ENCODE measurements at regions not wholly inside any gene's neighbourhood (a gene's known extent, or its start where the extent isn't known, plus 50 kb on each side); places are given as distances from the start of the nearest gene placed in this dataset.

GRCh38 chr14:34204774-34205173 is 253.9 kb upstream of the EGLN3 start:
- no peak for DNase-seq

GRCh38 chr14:34203251-34203722 is 252.4 kb upstream of the EGLN3 start:
- DNase-seq = no peak

DNA sequence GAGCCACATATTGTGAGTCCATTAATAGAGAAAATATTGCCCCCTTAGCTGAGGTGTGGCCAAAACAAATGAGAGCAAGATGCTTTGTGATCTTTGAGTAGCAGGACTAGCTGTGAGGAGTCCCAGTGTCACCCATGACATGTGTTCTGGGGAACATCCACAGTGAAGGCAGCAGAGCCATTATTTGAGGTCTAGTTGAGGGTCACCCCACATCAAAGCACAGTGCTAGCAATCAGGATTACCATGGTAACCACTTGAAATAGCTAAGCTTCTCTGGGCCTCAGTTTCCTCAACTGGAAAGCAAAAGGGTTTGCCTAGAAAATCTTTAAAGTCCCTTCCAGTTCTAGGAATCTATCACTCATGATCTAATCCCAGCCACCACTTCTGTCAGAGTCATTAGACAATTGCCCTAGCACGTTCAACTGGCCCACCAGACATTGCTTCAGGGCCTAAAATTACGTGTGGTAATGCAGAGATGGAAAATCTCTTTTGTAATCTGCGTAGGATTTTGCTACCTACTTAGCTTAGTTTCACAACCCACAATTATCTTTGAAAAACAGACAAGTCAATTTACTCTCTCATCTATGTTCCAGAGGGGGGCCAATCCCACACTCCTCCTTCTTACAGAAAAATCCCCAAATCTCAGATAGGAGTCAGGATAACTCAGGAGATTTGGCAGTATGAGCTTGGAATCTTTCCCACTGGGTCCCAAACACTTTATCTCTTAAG is 251.2 kb upstream of the EGLN3 start:
- DNase-seq = no peak

GRCh38 chr14:34199585-34199984 is 248.7 kb upstream of the EGLN3 start:
- DNase-seq = no peak

DNA sequence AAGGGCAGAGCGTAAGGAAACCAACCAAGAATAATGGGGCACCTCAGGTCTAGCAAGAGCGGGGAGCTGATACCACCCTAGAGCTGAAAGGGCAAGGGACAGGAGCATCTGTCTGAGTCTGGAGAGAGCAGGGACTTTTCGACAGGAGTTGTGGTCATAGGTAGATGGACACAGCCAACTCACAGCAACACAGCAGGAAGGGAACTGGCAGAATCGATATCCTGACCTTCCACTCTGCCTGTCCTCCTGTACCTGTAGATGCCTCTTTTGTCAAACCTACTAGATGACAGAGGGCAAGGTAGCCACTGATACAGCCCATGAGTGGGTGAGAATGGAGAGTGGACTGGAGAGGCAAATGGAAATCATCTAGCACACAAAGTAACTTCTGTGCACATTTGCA is 247.2 kb upstream of the EGLN3 start:
- DNase-seq = no peak

- no peak for DNase-seq
Measured at GRCh38 chr14:34195964-34196363, 245.1 kb upstream of the EGLN3 start.

GRCh38 chr14:34190717-34191116 is 239.8 kb upstream of the EGLN3 start:
- DNase-seq = no peak

DNA sequence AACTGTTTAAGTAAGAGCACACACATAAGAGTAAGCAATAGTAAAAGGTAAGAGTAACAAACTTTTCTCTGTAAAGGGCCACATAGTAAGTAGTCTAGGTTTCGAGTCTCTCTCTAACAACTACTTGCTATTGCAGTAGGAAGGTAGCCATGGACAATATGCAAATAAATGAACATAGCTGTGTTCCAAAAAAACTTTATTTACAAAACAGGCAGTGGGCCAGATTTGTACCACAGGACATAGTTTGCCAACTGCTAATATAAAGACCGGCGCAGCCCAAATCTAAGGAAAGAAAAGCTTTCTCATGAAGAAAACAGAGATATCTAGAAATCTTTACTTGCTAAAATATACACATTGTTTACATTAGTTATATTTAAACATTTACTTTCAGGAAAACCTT is 239.0 kb upstream of the EGLN3 start:
- DNase-seq = no peak

DNA sequence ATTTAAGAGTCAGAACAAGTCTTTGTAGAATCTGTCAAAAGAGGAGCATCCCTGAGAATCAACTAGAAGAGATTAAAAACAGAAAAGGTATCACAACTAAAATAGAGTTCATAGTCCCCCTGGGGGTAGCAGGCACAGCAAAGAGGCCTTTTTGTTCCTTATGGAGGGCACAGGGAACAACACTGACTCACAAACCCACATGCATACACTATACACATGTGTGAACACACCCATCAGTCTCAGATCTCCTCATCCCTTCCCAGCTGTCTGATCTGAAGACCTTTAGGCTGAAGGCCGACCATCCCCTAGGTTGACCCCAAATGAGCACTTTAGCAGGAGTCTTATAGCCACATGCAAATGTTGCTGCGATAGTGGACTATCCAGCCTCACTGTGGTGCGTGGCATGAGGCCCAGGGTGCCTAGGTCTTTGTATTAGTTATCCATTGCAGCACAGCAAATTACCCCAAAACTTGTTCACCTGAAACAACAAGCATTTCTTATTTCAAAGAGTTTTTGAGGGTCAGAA is 236.7 kb upstream of the EGLN3 start:
- DNase-seq = no peak

- DNase-seq = no peak
Measured at GRCh38 chr14:34187061-34187460, 236.2 kb upstream of the EGLN3 start.

DNA sequence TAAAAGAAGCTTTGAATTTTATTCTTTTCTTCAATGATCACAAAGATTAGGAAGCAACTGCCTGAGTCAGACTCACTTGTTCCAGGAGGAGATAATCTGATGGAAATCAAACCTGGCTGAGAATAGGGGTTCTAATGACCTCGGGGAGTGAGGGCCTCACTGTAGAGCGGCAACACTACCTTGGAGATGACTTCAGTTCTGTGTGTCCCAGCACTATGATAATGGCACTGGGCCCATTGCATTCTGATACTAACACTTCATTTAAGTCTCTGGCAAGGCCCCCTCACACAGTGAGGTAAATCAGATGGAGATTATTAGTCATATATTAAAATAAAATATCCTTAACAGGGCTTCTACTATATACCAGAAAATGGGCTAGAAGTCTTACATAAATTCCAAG is 233.3 kb upstream of the EGLN3 start:
- DNase-seq = no peak

DNA sequence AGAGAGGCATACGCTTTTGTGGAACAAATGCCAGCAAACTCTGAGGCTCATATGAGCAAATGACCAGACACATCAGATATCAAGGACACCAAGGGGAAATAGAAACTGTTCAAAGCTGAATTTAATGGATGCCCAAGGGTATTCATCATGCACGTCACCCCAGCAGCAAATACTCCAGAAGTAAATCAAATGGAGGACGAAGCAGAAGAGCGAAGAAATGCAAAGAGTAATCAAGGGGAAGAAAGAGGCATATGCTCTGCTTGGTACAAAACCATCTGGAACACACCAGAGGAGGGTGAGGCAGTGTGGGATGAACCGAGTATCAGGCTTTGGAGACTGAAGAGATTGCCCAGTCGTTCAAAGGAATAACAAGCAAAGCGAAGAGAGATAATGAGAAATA is 232.6 kb upstream of the EGLN3 start:
- DNase-seq = no peak

- no peak for DNase-seq
Measured at GRCh38 chr14:34181338-34181737, 230.5 kb upstream of the EGLN3 start.

- DNase-seq = no peak
Measured at GRCh38 chr14:34180869-34181268, 230.0 kb upstream of the EGLN3 start.

DNA sequence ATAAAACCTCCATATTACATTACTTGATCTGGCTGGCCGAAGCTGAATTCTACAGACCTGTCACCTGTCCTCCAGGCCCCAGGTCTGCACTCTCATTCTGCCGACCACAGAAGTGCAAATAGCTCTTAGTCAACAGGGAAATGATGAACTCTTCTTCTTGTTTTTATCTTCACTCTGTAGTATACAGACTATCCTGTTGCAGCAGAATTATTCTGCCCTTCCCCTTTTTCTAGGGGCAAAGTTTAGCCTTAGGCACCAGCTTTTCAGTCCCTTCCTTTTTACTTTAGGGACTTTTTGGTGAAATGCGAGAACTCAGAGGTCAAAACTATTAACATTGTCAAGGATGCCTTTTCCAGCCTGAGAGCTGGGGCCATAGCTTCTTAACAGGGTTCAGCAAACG is 229.6 kb upstream of the EGLN3 start:
- no peak for DNase-seq

DNA sequence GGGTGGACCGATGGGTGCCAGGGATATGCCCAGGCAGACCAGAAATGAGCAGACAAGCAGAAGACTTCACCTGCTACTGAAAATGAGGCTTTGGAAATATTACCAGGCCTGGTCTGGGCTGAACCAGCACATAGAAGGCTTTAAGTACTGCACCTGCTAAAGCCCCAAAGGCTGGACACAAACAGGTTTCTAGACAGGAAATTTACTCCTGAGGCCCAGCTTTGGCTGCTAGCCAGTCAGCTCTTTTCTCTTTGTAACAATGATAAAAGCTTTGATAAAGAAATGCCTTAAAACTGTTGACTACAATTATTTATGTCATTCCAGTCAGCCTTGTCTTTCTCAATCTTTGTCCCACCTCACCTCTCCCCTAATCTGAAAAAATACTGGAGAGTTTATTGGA is 228.9 kb upstream of the EGLN3 start:
- DNase-seq = no peak

DNA sequence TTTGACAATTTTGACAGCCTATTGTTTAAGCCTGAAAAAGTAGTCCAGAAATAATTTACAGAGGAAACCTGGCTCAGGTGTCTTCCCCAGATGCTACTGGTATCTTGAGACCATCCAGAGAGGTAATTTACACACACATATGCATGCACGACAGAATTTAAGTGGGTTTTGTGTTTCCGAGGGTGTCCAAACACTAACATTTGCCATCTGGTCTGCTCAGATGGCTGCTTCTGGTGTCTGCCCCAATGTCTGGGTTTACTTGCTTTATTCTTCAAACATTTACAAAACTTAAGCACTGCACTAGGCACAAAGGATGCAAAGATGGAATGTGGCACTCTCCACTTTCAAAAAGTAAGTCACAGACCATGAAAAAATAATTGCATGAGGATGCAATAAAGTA is 226.6 kb upstream of the EGLN3 start:
- DNase-seq = no peak

- no peak for DNase-seq
Measured at GRCh38 chr14:34175574-34175973, 224.7 kb upstream of the EGLN3 start.

- DNase-seq = no peak
Measured at GRCh38 chr14:34174973-34175372, 224.1 kb upstream of the EGLN3 start.

- no peak for DNase-seq
Measured at GRCh38 chr14:34173916-34174315, 223.0 kb upstream of the EGLN3 start.

GRCh38 chr14:34172550-34173368 is 221.9 kb upstream of the EGLN3 start:
- DNase-seq = no peak

DNA sequence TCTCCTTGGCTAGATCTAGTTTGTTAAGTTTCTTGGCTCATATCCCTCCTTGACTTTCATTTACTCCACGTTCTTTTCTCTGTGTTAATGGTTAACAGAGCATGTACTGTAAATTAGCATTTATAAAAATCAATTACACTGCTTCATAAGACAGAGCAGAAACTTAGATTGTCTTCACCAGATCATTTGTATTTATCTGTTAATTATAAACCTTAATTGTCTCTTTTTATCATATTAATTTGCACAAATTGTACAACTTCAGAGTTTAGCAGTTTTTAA is 221.2 kb upstream of the EGLN3 start:
- DNase-seq = no peak

- DNase-seq = no peak
Measured at GRCh38 chr14:34171431-34172172, 220.7 kb upstream of the EGLN3 start.

GRCh38 chr14:34170882-34171281 is 220.0 kb upstream of the EGLN3 start:
- DNase-seq = no peak
